Loucy (cell line): ENCODE measurements at regions not wholly inside any gene's neighbourhood (a gene's known extent, or its start where the extent isn't known, plus 50 kb on each side); places are given as distances from the start of the nearest gene placed in this dataset.

ENCODE experiments used
- H2AFZ ChIP-seq: fragments of 200-600 bp; sonication (generic); 2 replicates; pipeline ENCODE4 v1.6.0; 2016; ENCODE audit warnings: antibody characterized with exemption, mild to moderate bottlenecking, low read length, moderate library complexity
- H3F3A ChIP-seq: fragments of 200-600 bp; 2 replicates; pipeline ENCODE4 v1.6.0; 2016; ENCODE audit warnings: antibody characterized with exemption, low read depth, mild to moderate bottlenecking
- H3K27me3 ChIP-seq: fragments of 200-600 bp; sonication (generic); 2 replicates; pipeline ENCODE4 v1.6.1; 2014; ENCODE audit warnings: low read length, mild to moderate bottlenecking; ENCODE audit not compliant: insufficient read depth, poor library complexity, severe bottlenecking
- H3K36me3 ChIP-seq: fragments of 200-600 bp; sonication (generic); 2 replicates; pipeline ENCODE4 v1.6.1; 2016; ENCODE audit warnings: low read length; ENCODE audit not compliant: insufficient read depth
- H3K4me1 ChIP-seq: fragments of 200-600 bp; sonication (generic); 2 replicates; pipeline ENCODE4 v1.5.1; 2014; ENCODE audit warnings: low read length, mild to moderate bottlenecking; ENCODE audit not compliant: insufficient read depth, poor library complexity, severe bottlenecking
- H3K4me2 ChIP-seq: fragments of 200-600 bp; sonication (generic); 2 replicates; pipeline ENCODE4 v1.6.0; 2014; ENCODE audit warnings: antibody characterized with exemption, low read length, low read depth, mild to moderate bottlenecking; ENCODE audit not compliant: poor library complexity, severe bottlenecking
- H3K4me3 ChIP-seq: fragments of 200-600 bp; sonication (generic); 2 replicates; pipeline ENCODE4 v1.5.1; 2014; ENCODE audit warnings: low read length, mild to moderate bottlenecking, mixed read lengths; ENCODE audit not compliant: poor library complexity, severe bottlenecking
- H3K79me2 ChIP-seq: fragments of 200-600 bp; sonication (generic); 2 replicates; pipeline ENCODE4 v1.6.1; 2014; ENCODE audit warnings: low read length; ENCODE audit not compliant: insufficient read depth
- H3K9ac ChIP-seq: fragments of 200-600 bp; sonication (generic); 2 replicates; pipeline ENCODE4 v1.6.0; 2014; ENCODE audit warnings: mild to moderate bottlenecking, low read depth, low read length, moderate library complexity; ENCODE audit not compliant: poor library complexity, severe bottlenecking
- H3K9me2 ChIP-seq: fragments of 200-600 bp; sonication (generic); replicated peaks from 2 replicates; pipeline ENCODE4 v1.6.1; 2016; ENCODE audit warnings: low read depth, low read length, mixed read lengths
- H3K9me3 ChIP-seq: fragments of 200-600 bp; sonication (generic); 2 replicates; pipeline ENCODE4 v1.6.1; 2014; ENCODE audit warnings: mild to moderate bottlenecking, antibody characterized with exemption, low read length, low read depth; ENCODE audit not compliant: insufficient read depth
- H4K20me1 ChIP-seq: fragments of 200-600 bp; sonication (generic); 2 replicates; pipeline ENCODE4 v1.6.0; 2014; ENCODE audit warnings: antibody characterized with exemption, low read length, mild to moderate bottlenecking; ENCODE audit not compliant: insufficient read depth, poor library complexity, severe bottlenecking
- EZH2phosphoT487 ChIP-seq: fragments of 200-600 bp; IDR thresholded peaks from 2 replicates; pipeline ENCODE4 v1.6.1; 2018; ENCODE audit warnings: antibody characterized with exemption, mild to moderate bottlenecking, moderate library complexity, borderline replicate concordance
- TF ChIP-seq, protein P1 (sequence below): fragments of 200-600 bp; sonication (generic); conservative IDR thresholded peaks from 2 replicates; pipeline ENCODE4 v1.5.1; 2014; ENCODE audit warnings: mild to moderate bottlenecking, antibody characterized with exemption, low read length

DNA sequence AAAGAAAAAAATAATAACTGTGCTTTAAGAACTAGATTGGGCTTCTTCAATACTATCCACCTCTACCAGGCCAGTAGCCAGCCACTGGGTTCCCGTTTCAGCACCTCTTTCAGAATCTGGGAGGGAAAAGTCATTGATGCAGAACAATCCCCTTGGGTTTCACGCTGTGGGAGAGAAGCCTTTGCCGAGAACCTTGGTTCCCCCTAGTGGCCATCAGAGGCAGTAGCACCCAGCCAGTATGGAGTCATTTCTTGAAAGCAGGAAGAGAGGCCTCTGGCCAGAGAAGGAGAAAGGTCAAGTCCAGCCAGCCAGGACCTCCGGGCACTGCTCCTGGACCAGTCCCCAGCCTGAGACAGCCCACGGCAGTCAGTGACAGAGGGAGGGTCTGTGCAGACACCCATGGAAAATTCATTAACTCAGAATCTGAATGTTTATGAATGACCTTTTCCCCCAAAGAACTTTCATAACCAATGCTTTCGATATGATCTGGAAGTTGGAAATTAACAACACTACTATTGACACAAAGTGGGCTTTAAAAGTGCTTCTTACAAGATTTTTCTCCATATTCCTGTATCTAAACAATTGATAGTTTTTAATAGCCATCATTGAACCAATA is 51.2 kb upstream of the CDH5 start:
- H3K9ac ChIP-seq, result no peak overlapping the region

DNA sequence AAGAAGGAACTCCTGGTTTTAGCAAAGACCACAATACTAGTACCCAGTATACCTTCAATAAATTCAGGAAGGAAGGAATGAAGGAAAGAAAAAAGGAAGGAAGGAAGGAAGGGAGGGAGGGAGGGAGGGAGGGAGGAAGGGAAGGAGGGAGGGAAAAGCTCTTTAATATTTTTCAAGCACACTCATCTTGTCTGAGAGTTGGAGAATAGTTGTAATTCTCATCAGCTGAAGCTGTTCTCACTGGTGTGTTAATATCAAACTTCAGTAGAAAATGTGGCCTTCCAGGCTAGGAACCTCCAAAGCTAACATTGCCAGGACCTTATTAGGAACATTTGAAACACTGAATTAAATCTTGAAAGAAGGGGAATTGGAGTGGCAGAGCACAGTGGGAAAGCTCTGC is 55.2 kb upstream of the CDH5 start:
- Histone ChIP-seq H4K20me1 (no peaks in the 10 kb centered on the region), H3K4me2 (no peak overlapping the region), H2AFZ (no peak overlapping the region), H3K4me1 (no peaks in the 10 kb centered on the region), H3K36me3 (no peaks in the 10 kb centered on the region), H3K9me2 (no peaks in the 10 kb centered on the region), H3K27me3 (no peaks in the 10 kb centered on the region), H3K9ac (no peak overlapping the region), H3K79me2 (no peaks in the 10 kb centered on the region), H3K4me3 (no peak overlapping the region), H3K9me3 (no peaks in the 10 kb centered on the region), H3F3A (no peaks in the 10 kb centered on the region)
- TF ChIP-seq, protein P1, sequence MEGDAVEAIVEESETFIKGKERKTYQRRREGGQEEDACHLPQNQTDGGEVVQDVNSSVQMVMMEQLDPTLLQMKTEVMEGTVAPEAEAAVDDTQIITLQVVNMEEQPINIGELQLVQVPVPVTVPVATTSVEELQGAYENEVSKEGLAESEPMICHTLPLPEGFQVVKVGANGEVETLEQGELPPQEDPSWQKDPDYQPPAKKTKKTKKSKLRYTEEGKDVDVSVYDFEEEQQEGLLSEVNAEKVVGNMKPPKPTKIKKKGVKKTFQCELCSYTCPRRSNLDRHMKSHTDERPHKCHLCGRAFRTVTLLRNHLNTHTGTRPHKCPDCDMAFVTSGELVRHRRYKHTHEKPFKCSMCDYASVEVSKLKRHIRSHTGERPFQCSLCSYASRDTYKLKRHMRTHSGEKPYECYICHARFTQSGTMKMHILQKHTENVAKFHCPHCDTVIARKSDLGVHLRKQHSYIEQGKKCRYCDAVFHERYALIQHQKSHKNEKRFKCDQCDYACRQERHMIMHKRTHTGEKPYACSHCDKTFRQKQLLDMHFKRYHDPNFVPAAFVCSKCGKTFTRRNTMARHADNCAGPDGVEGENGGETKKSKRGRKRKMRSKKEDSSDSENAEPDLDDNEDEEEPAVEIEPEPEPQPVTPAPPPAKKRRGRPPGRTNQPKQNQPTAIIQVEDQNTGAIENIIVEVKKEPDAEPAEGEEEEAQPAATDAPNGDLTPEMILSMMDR, result no peak
- TF ChIP-seq EZH2phosphoT487, result no peak

More for the DNA sequence above, 51.2 kb upstream of the CDH5 start:
- H3K4me2 ChIP-seq, result no peak overlapping the region
- no peaks in the 10 kb centered on the region for H3K4me1 ChIP-seq
- no peaks in the 10 kb centered on the region for H3K9me3 ChIP-seq
- TF ChIP-seq, protein P1, result peak; percentile 98
- TF ChIP-seq EZH2phosphoT487, result no peak
- no peak overlapping the region for H3K4me3 ChIP-seq
- no peaks in the 10 kb centered on the region for H3K79me2 ChIP-seq
- no peaks in the 10 kb centered on the region for H3K36me3 ChIP-seq
- no peaks in the 10 kb centered on the region for H4K20me1 ChIP-seq
- peak overlapping the region; percentile 95 for H2AFZ ChIP-seq
- no peaks in the 10 kb centered on the region for H3K9me2 ChIP-seq
- H3K27me3 ChIP-seq, result no peaks in the 10 kb centered on the region
- no peaks in the 10 kb centered on the region for H3F3A ChIP-seq

DNA sequence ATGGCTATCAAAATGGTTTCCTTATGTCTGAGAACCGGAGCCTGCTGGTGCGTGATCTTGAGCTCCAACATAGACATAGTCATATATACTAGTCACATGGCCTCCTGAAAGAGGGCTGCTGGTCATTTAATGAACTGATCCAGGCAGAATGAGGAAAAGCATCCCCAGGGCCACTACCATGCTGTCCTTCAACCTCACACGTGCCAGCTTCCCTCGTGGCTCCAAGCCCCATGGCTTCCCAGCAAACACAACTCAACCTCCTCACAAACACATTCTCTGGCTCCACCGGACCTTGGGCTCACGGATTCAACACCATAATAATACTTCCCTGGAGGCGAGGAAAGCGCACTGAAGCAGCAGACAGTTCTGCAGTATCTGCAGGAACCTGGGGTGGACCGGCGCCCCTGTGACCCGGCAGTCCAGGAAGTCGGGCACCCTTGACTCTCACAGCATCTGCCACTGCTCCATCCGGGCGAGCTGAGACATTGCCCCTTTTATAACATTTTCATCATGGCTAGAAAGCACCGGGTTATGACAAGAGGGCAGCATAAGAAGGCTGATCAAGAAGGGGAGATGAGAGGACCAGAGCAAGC is 57.2 kb upstream of the CDH5 start:
- Histone ChIP-seq H3K79me2 (no peaks in the 10 kb centered on the region), H3K27me3 (no peaks in the 10 kb centered on the region), H3K9ac (no peak overlapping the region)

More for the DNA sequence above, 57.2 kb upstream of the CDH5 start:
- H3K4me1 ChIP-seq, result no peaks in the 10 kb centered on the region
- H3K4me3 ChIP-seq, result no peak overlapping the region
- TF ChIP-seq, protein P1, result no peak
- TF ChIP-seq EZH2phosphoT487, result no peak
- H3F3A ChIP-seq, result no peaks in the 10 kb centered on the region
- H3K9me3 ChIP-seq, result no peaks in the 10 kb centered on the region
- H3K36me3 ChIP-seq, result no peaks in the 10 kb centered on the region
- no peaks in the 10 kb centered on the region for H4K20me1 ChIP-seq
- H3K9me2 ChIP-seq, result no peaks in the 10 kb centered on the region
- H3K4me2 ChIP-seq, result no peak overlapping the region
- H2AFZ ChIP-seq, result no peak overlapping the region
